Inferior parietal cortex (tissue), 1 donor: ENCODE measurements at regions not wholly inside any gene's neighbourhood (a gene's known extent, or its start where the extent isn't known, plus 50 kb on each side); places are given as distances from the start of the nearest gene placed in this dataset.
A peak's percentile ranks its signal among the peaks of the same experiment; 100 is the strongest.
"Not testable (repeated sequence)": the region's sequence is repeated elsewhere in the genome, so short reads cannot be mapped to it uniquely, and the experiment has no call there.

Source experiments
- DNase-seq: peaks from one replicate; pipeline ENCODE4 v3.0.0-alpha.2; 2016; ENCODE audit errors: extremely low spot score

DNA sequence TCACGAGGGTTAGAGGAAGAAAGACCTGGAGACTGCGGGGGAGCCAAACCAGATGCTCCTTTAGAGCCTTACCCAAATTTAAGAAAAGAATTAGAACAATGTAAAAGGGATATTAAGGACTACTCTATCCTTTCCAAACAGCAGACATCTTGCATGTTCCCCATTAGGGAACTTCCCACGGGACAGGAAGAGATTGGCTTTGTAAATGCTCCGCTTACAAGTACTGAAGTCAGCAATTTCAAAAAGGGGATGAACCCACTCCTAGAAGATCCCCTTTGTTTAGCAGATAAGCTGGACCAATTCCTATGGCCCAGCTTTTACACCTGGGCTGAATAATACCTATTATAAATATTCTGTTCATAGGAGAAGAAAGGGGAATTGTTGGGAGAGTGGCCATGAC is 74.2 kb downstream of the APOBEC1 start:
- DNase-seq, result no peak

GRCh38 chr12:7590085-7590484 is 75.6 kb downstream of the APOBEC1 start:
- DNase-seq, result not testable (repeated sequence)

DNA sequence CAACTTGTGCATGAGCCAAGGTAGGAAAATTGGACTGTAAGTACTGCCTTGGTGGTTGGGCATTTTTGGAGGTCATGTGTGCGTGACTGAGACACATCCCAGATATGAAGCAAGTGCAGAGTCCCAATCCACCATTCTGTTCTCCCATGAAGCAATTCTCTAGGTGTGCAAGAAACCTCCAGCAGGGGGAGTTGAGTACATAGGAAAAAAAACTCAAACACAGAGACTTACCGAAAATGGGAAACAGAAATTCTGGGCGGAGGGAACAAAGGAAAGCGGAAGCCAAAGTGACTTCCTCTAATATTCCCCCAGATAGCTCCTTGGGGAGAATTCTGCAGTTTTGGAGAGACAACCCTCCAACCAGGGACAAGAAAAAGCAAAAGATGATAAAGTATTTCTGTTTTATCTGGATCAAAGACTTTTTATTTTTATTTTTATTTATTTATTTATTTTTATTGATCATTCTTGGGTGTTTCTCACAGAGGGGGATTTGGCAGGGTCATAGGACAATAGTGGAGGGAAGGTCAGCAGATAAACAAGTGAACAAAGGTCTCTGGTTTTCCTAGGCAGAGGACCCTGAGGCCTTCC is 76.9 kb downstream of the APOBEC1 start:
- peak; percentile 42 for DNase-seq

- DNase-seq, result not testable (repeated sequence)
Measured at GRCh38 chr12:7584137-7584536, 80.6 kb upstream of the CD163 start.

GRCh38 chr12:7583471-7583870 is 79.9 kb upstream of the CD163 start:
- no peak for DNase-seq

DNA sequence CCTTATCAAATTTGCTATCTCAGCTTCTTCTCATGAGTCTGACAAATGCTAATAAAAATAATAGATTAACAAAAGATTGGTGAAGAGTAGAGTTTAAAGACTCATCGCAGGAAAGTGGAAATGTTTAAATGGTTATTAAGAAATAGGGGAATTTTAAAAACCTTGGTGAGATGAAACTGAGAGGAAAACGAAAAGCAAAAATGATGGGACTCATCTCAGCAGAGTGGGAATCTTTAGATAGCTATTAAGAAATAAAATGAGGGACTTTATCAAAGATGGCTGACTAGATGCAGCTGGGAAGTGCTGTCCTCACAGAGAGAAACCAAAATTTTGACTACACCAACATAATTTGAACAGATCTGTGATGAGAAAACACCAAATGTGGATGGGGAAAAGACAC is 79.2 kb upstream of the CD163 start:
- no peak for DNase-seq

- DNase-seq, result no peak
Measured at GRCh38 chr12:7581625-7582024, 78.0 kb upstream of the CD163 start.

GRCh38 chr12:7581046-7581445 is 77.5 kb upstream of the CD163 start:
- no peak for DNase-seq

- DNase-seq, result no peak
Measured at GRCh38 chr12:7571257-7571656, 67.7 kb upstream of the CD163 start.

DNA sequence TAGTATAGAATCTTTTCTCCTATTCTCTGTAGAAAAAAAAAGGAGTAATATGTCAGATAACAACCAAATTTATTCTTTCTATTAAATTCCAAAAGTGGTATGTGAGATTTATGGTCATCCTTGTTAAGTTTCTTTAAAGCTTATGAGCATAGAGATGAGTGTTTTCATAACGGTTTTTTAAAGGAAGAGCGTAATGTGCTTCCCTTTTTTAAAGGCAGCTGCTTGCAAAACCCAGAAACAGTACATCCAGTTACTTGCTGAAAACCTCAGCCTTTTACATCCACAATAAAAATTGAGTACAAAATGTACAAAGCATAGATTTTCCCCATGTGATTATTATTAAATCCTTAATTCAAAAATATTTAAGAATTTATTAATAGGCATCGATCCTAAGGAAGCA is 53.6 kb upstream of the CD163 start:
- DNase-seq, result no peak

GRCh38 chr12:7555752-7556151 is 52.2 kb upstream of the CD163 start:
- DNase-seq, result no peak

DNA sequence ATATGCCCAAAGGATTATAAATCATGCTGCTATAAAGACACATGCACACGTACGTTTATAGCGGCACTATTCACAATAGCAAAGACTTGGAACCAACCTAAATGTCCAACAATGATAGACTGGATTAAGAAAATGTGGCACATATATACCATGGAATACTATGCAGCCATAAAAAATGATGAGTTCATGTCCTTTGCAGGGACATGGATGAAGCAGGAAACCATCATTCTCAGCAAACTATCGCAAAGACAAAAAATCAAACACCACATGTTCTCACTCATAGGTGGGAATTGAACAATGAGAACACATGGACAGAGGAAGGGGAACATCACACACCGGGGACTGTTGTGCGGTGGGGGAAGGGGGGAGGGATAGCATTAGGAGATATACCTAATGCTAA is 51.3 kb upstream of the CD163 start:
- not testable (repeated sequence) for DNase-seq
